Keratinocyte (primary cell): ENCODE measurements at regions not wholly inside any gene's neighbourhood (a gene's known extent, or its start where the extent isn't known, plus 50 kb on each side); places are given as distances from the start of the nearest gene placed in this dataset.

Experiments
- DNase-seq: peaks from one replicate; pipeline ENCODE4 v3.0.0-alpha.2; 2011; ENCODE audit warnings: low read depth, missing footprints, low spot score
- FAIRE-seq: peaks from 2 replicates; lab custom pipeline; 2011; peaks lifted over from hg19 to GRCh38; lab: Jason Lieb, UNC
- H2AFZ ChIP-seq: 2 replicates; pipeline ENCODE4 v1.6.0; 2012; ENCODE audit warnings: low read length, control low read depth, inconsistent platforms; ENCODE audit not compliant: control insufficient read depth
- H3K27ac ChIP-seq: 2 replicates; pipeline ENCODE4 v1.5.1; 2011; ENCODE audit warnings: low read length; ENCODE audit not compliant: control insufficient read depth, insufficient read depth
- H3K27me3 ChIP-seq: 3 replicates; pipeline ENCODE4 v1.6.0; 2011; ENCODE audit warnings: low read length; ENCODE audit not compliant: control insufficient read depth, insufficient read depth; ENCODE audit errors: extremely low read depth
- H3K36me3 ChIP-seq, 2 experiments: 2 replicates in 1 of 2; 3 replicates in 1 of 2; pipeline ENCODE4 v1.5.1; 2011; ENCODE audit warnings: low read length in 2 of 2, mild to moderate bottlenecking in 1 of 2; ENCODE audit not compliant: control insufficient read depth in 2 of 2, insufficient read depth in 2 of 2; ENCODE audit errors: extremely low read depth in 1 of 2
- H3K4me1 ChIP-seq: 3 replicates; pipeline ENCODE4 v1.5.1; 2011; ENCODE audit warnings: low read length; ENCODE audit not compliant: control insufficient read depth, insufficient read depth; ENCODE audit errors: extremely low read depth
- H3K4me2 ChIP-seq: 3 replicates; pipeline ENCODE4 v1.6.0; 2011; ENCODE audit warnings: low read depth, low read length; ENCODE audit not compliant: control insufficient read depth, insufficient read depth; ENCODE audit errors: extremely low read depth
- H3K4me3 ChIP-seq, 3 experiments: fragments of 200-600 bp in 1 of 3; sonication (generic) in 1 of 3; 2 replicates in 2 of 3; 3 replicates in 1 of 3; pipeline ENCODE4 v1.5.1; 2011 to 2016; ENCODE audit warnings: low read length in 3 of 3, mild to moderate bottlenecking in 3 of 3, control low read depth in 2 of 3, inconsistent platforms in 1 of 3, low read depth in 1 of 3, mixed read lengths in 1 of 3, mixed run types in 1 of 3, moderate library complexity in 1 of 3; ENCODE audit not compliant: control insufficient read depth in 2 of 3, insufficient read depth in 2 of 3; ENCODE audit errors: extremely low read depth in 1 of 3
- H3K79me2 ChIP-seq: 2 replicates; pipeline ENCODE4 v1.6.0; 2012; ENCODE audit warnings: low read length; ENCODE audit not compliant: control insufficient read depth, insufficient read depth
- H3K9ac ChIP-seq: 3 replicates; pipeline ENCODE4 v1.6.0; 2011; ENCODE audit warnings: low read length; ENCODE audit not compliant: control insufficient read depth, insufficient read depth; ENCODE audit errors: extremely low read depth
- H3K9me1 ChIP-seq: 3 replicates; pipeline ENCODE4 v1.6.0; 2011; ENCODE audit warnings: low read length; ENCODE audit not compliant: control insufficient read depth, insufficient read depth; ENCODE audit errors: extremely low read depth
- H3K9me3 ChIP-seq: 2 replicates; pipeline ENCODE4 v1.5.1; 2012; ENCODE audit warnings: low read depth, low read length; ENCODE audit not compliant: control insufficient read depth
- H4K20me1 ChIP-seq: 3 replicates; pipeline ENCODE4 v1.6.0; 2011; ENCODE audit warnings: low read length; ENCODE audit not compliant: control insufficient read depth, insufficient read depth; ENCODE audit errors: extremely low read depth
- EZH2 ChIP-seq: IDR thresholded peaks from one replicate; pipeline ENCODE4 v1.6.1; 2012; ENCODE audit warnings: inconsistent platforms, mild to moderate bottlenecking, low read length, moderate library complexity
- dilution Hi-C: fragments of 300-500 bp; cut with MboI; formaldehyde crosslinking; loops from one replicate; pipeline ENCODE4 v1.7.0; 2020; ENCODE audit warnings: low sequenced_read_pairs; ENCODE audit not compliant: extremely low pct_ligation_motif_present
- TF ChIP-seq, protein P1 (sequence below), 3 experiments: IDR thresholded peaks in 1 of 3; conservative IDR thresholded peaks in 1 of 3; optimal IDR thresholded peaks in 1 of 3; 2 replicates in 2 of 3; 3 replicates in 1 of 3; pipeline versions ENCODE3 to v1.5.1; 2011; ENCODE audit warnings: low read length in 3 of 3, mild to moderate bottlenecking in 3 of 3, moderate library complexity in 2 of 3, control low read depth in 1 of 3, inconsistent platforms in 1 of 3; ENCODE audit not compliant: insufficient read depth in 2 of 3; ENCODE audit errors: extremely low read depth in 1 of 3

DNA sequence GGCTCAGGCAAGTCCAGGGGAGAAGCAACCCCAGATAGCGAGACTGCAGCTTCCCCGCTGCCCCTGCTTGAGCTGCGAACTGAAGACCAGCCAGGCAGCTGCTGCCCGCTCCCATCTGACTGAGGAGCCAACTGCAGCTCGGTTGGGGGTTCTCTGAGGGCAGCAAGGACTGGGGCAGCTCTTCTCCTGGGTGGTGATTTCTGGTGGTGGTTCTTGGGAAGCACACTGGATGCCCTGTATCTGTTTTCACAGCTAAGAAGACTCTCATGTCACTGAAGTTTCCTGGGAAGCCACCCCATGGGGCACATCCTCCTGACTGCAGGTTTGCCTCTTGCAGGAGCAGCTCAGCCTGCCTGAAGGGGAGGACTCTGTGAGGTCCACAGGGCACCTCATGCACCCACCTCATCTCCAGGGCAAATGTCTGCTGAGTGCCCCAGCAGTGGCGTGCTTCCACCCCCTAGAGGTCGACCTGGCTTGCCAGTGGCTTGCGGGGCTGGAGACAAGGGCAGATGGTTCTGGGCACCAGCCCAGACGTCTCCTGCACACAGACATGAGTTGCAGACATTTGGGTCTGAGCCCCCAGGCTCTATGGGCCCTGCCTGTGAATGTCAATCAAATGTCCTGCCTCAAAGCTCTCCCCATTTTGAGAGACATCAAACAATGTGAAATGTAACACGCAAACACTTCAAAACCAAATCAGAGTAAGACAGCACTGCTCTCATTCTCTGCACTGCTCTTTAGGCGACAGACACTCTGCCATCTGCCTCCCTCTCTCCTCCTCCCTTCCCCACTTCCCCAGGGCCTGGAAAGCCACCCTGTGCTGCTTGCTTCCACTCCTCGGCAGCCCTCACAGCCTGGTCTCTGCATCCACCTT lies 800.9 kb downstream of the BRD1 start:
- Histone ChIP-seq H3K9ac (no peak overlapping the region), H4K20me1 (no peaks in the 10 kb centered on the region), H3K4me3 (no peak overlapping the region), H3K27me3 (no peaks in the 10 kb centered on the region), H3K36me3 (no peaks in the 10 kb centered on the region), H3K27ac (no peak overlapping the region), H3K9me1 (no peaks in the 10 kb centered on the region), H3K4me2 (no peak overlapping the region), H3K9me3 (peaks cover 9% of the 10 kb centered on the region), H2AFZ (no peak overlapping the region), H3K79me2 (no peaks in the 10 kb centered on the region), H3K4me1 (no peaks in the 10 kb centered on the region)
- DNase-seq (no peak), FAIRE-seq (no peak)
- TF ChIP-seq, protein P1, sequence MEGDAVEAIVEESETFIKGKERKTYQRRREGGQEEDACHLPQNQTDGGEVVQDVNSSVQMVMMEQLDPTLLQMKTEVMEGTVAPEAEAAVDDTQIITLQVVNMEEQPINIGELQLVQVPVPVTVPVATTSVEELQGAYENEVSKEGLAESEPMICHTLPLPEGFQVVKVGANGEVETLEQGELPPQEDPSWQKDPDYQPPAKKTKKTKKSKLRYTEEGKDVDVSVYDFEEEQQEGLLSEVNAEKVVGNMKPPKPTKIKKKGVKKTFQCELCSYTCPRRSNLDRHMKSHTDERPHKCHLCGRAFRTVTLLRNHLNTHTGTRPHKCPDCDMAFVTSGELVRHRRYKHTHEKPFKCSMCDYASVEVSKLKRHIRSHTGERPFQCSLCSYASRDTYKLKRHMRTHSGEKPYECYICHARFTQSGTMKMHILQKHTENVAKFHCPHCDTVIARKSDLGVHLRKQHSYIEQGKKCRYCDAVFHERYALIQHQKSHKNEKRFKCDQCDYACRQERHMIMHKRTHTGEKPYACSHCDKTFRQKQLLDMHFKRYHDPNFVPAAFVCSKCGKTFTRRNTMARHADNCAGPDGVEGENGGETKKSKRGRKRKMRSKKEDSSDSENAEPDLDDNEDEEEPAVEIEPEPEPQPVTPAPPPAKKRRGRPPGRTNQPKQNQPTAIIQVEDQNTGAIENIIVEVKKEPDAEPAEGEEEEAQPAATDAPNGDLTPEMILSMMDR (optimal IDR thresholded peaks at IDR 0.05 in 1 of 3, IDR thresholded peaks at IDR 0.05 in 1 of 3, conservative IDR thresholded peaks at IDR 0.05 in 1 of 3; ENCODE audit: extremely low read depth in 1 of 3, insufficient read depth in 2 of 3, low read length in 3 of 3) = no peak
- dilution Hi-C loops = no loop called here

DNA sequence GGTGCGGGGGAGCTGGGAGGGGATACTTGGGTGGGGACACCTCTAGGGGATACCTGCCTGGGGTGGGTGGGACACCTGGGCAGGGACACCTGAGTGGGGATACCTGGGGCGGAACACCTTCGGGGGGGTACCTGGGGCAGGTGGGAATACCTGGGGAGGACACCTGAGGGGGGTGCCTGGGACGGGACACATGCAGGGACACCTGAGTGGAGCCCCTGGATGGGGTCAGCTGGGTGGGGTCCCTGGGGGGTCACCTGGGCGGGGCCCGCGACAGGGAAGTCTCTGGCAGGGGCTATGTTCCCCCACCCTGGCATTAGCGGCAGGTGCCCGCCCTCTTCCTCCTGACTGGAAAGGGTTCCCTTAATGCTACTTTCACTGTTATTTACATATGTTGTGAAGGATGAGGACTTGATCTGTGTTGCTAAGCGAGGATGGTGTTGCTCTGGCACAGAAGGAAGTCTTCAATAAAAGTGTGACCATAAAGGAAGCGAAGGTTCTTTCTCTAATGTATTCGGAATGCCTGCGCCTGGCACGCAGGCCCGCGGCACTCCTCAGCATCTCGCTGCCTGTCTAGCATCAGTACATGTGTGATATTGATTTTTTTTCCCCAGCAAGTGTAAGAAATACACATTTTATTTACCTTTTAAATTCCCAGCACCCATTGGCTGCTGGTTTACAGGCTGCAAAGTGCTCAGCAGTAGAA lies 801.7 kb downstream of the BRD1 start:
- dilution Hi-C loops = no loop called here
- H3K36me3 ChIP-seq = no peaks in the 10 kb centered on the region
- no peak for TF ChIP-seq EZH2
- H3K9me1 ChIP-seq = no peaks in the 10 kb centered on the region
- no peaks in the 10 kb centered on the region for H3K79me2 ChIP-seq
- no peak overlapping the region for H2AFZ ChIP-seq
- no peak overlapping the region for H3K4me2 ChIP-seq
- DNase-seq (no peak), FAIRE-seq (no peak)
- H3K9me3 ChIP-seq = peaks cover 6% of the 10 kb centered on the region
- H3K27ac ChIP-seq = no peak overlapping the region
- no peaks in the 10 kb centered on the region for H4K20me1 ChIP-seq
- no peaks in the 10 kb centered on the region for H3K4me1 ChIP-seq
- no peaks in the 10 kb centered on the region for H3K27me3 ChIP-seq
- H3K9ac ChIP-seq = no peak overlapping the region
- H3K4me3 ChIP-seq = no peak overlapping the region
